DND-41 (cell line): ENCODE measurements at regions not wholly inside any gene's neighbourhood (a gene's known extent, or its start where the extent isn't known, plus 50 kb on each side); places are given as distances from the start of the nearest gene placed in this dataset.

Experiments
- ATAC-seq: fragments of 200-7000 bp; cut with Tn5 transposase; 3 replicates; pipeline ENCODE4 v1.9.1; 2021; ENCODE audit warnings: low read depth; ENCODE audit not compliant: insufficient read depth
- DNase-seq: peaks from one replicate; pipeline ENCODE4 v3.0.0-alpha.2; 2020
- H2AFZ ChIP-seq: 2 replicates; pipeline ENCODE4 v1.6.0; 2012; ENCODE audit warnings: low read depth, low read length
- H3K27ac ChIP-seq: 2 replicates; pipeline ENCODE4 v1.5.1; 2012; ENCODE audit warnings: low read length, inconsistent platforms
- H3K27me3 ChIP-seq: fragments of 200-600 bp; sonication (generic); 2 replicates; pipeline ENCODE4 v1.6.0; 2012; ENCODE audit warnings: low read length, mild to moderate bottlenecking, inconsistent platforms; ENCODE audit not compliant: insufficient read depth, poor library complexity
- H3K36me3 ChIP-seq: 2 replicates; pipeline ENCODE4 v1.5.1; 2012; ENCODE audit warnings: low read length, inconsistent platforms; ENCODE audit not compliant: insufficient read depth
- H3K4me1 ChIP-seq: 2 replicates; pipeline ENCODE4 v1.5.1; 2012; ENCODE audit warnings: mild to moderate bottlenecking, low read length; ENCODE audit not compliant: insufficient read depth
- H3K4me2 ChIP-seq: 2 replicates; pipeline ENCODE4 v1.6.0; 2012; ENCODE audit warnings: mild to moderate bottlenecking, moderate library complexity, low read length, inconsistent platforms; ENCODE audit not compliant: insufficient read depth
- H3K4me3 ChIP-seq, 2 experiments: fragments of 200-600 bp in 1 of 2; shearing (Covaris generic) in 1 of 2; 2 replicates each; pipeline ENCODE4 v1.5.1; 2012 to 2016; ENCODE audit warnings: inconsistent platforms in 2 of 2, low read length in 2 of 2, mild to moderate bottlenecking in 2 of 2, low read depth in 1 of 2, moderate library complexity in 1 of 2
- H3K79me2 ChIP-seq: 2 replicates; pipeline ENCODE4 v1.6.0; 2012; ENCODE audit warnings: low read length, inconsistent platforms; ENCODE audit not compliant: insufficient read depth
- H3K9ac ChIP-seq: 2 replicates; pipeline ENCODE4 v1.6.0; 2012; ENCODE audit warnings: low read depth, mild to moderate bottlenecking, inconsistent platforms, low read length, moderate library complexity
- H3K9me3 ChIP-seq: 2 replicates; pipeline ENCODE4 v1.5.1; 2012; ENCODE audit warnings: low read length, moderate library complexity, mild to moderate bottlenecking, inconsistent platforms; ENCODE audit not compliant: insufficient read depth, severe bottlenecking
- H4K20me1 ChIP-seq: 2 replicates; pipeline ENCODE4 v1.6.0; 2012; ENCODE audit warnings: low read length; ENCODE audit not compliant: insufficient read depth
- CTCF ChIP-seq: IDR thresholded peaks from 2 replicates; pipeline ENCODE4 v1.5.1; 2012; ENCODE audit warnings: borderline replicate concordance, low read length, moderate library complexity, mild to moderate bottlenecking; ENCODE audit not compliant: poor library complexity, severe bottlenecking; ENCODE audit errors: extremely low read depth
- EZH2 ChIP-seq: IDR thresholded peaks from 3 replicates; pipeline ENCODE4 v1.6.1; 2012; ENCODE audit warnings: borderline replicate concordance, low read depth, mild to moderate bottlenecking, moderate library complexity, low read length, inconsistent platforms; ENCODE audit not compliant: severe bottlenecking

GRCh38 chr20:51233345-51233744, 210.4 kb upstream of the KCNG1 start:
- Histone ChIP-seq H3K27ac (no peak overlapping the region), H3K4me1 (no peaks in the 10 kb centered on the region), H3K4me3 (no peak overlapping the region), H3K79me2 (no peaks in the 10 kb centered on the region), H3K27me3 (peaks cover 3% of the 10 kb centered on the region), H2AFZ (no peak overlapping the region), H4K20me1 (no peaks in the 10 kb centered on the region; the same call in none of the 2 replicates), H3K4me2 (no peak overlapping the region), H3K36me3 (no peaks in the 10 kb centered on the region), H3K9me3 (no peaks in the 10 kb centered on the region), H3K9ac (no peak overlapping the region)
- DNase-seq (no peak), ATAC-seq (no peak)
- TF ChIP-seq EZH2 (no peak), CTCF (no peak)

GRCh38 chr20:51230727-51231126, 207.8 kb upstream of the KCNG1 start:
- H3K36me3 ChIP-seq, result no peaks in the 10 kb centered on the region
- no peaks in the 10 kb centered on the region; the same call in none of the 2 replicates for H4K20me1 ChIP-seq
- H3K4me1 ChIP-seq, result no peaks in the 10 kb centered on the region
- no peaks in the 10 kb centered on the region for H3K9me3 ChIP-seq
- H3K4me2 ChIP-seq, result no peak overlapping the region
- ATAC-seq, result no peak
- H3K9ac ChIP-seq, result no peak overlapping the region
- peaks cover 3% of the 10 kb centered on the region for H3K27me3 ChIP-seq
- DNase-seq, result no peak
- H3K4me3 ChIP-seq, result no peak overlapping the region
- no peak overlapping the region for H3K27ac ChIP-seq
- no peaks in the 10 kb centered on the region for H3K79me2 ChIP-seq
- H2AFZ ChIP-seq, result no peak overlapping the region
- TF ChIP-seq EZH2, result no peak
- no peak for TF ChIP-seq CTCF

- Histone ChIP-seq H3K9me3 (no peaks in the 10 kb centered on the region), H2AFZ (no peak overlapping the region), H3K27me3 (peaks cover 3% of the 10 kb centered on the region), H4K20me1 (no peaks in the 10 kb centered on the region; the same call in none of the 2 replicates), H3K27ac (no peak overlapping the region), H3K36me3 (no peaks in the 10 kb centered on the region), H3K4me3 (no peak overlapping the region), H3K4me2 (no peak overlapping the region), H3K79me2 (no peaks in the 10 kb centered on the region), H3K4me1 (no peaks in the 10 kb centered on the region), H3K9ac (no peak overlapping the region)
- ATAC-seq (no peak), DNase-seq (no peak)
- no peak for TF ChIP-seq CTCF
- TF ChIP-seq EZH2, result no peak
These were observed 205.9 kb upstream of the KCNG1 start for GRCh38 chr20:51228763-51229162.

GRCh38 chr20:51227744-51228143, 204.8 kb upstream of the KCNG1 start:
- Histone ChIP-seq H3K4me3 (no peak overlapping the region), H3K4me1 (no peaks in the 10 kb centered on the region), H3K9ac (no peak overlapping the region), H2AFZ (no peak overlapping the region), H3K27me3 (peaks cover 3% of the 10 kb centered on the region), H3K27ac (no peak overlapping the region), H3K9me3 (no peaks in the 10 kb centered on the region), H3K36me3 (no peaks in the 10 kb centered on the region), H3K4me2 (no peak overlapping the region), H4K20me1 (no peaks in the 10 kb centered on the region; the same call in none of the 2 replicates), H3K79me2 (no peaks in the 10 kb centered on the region)
- DNase-seq (no peak), ATAC-seq (no peak)
- TF ChIP-seq EZH2, result no peak
- TF ChIP-seq CTCF, result no peak
